A673 (cell line): ENCODE measurements at regions not wholly inside any gene's neighbourhood (a gene's known extent, or its start where the extent isn't known, plus 50 kb on each side); places are given as distances from the start of the nearest gene placed in this dataset.

ENCODE experiments used
- BruUV-seq: library from RNA; stranded (reverse); fragments of 400-500 nt; replicated peaks from 2 replicates; lab custom pipeline; 2021; lab: Mats Ljungman, UMichigan
- CTCF ChIA-PET: fragments of 300-600 bp; sonication (Branson Sonifier 250); formaldehyde crosslinking; loops from one replicate; lab custom pipeline; 2022; ENCODE audit warnings: antibody characterized with exemption; lab: Charles Lee
- POLR2A ChIA-PET: fragments of 300-600 bp; sonication (Branson Sonifier 250); formaldehyde crosslinking; loops from one replicate; lab custom pipeline; 2022; ENCODE audit warnings: antibody characterized with exemption; ENCODE audit not compliant: low non-redundant PET; lab: Charles Lee
- DNase-seq: peaks from one replicate; pipeline ENCODE4 v3.0.0-alpha.2; 2015; ENCODE audit warnings: low spot score
- H3K27ac ChIP-seq: fragments of 200-600 bp; sonication (generic); 2 replicates; pipeline ENCODE4 v1.5.1; 2016; ENCODE audit warnings: mixed run types, low read depth, mild to moderate bottlenecking, mixed read lengths, antibody characterized with exemption, low read length; ENCODE audit not compliant: poor library complexity, severe bottlenecking
- H3K27me3 ChIP-seq: fragments of 200-600 bp; sonication (generic); replicated peaks from 2 replicates; pipeline ENCODE4 v1.6.1; 2017; ENCODE audit warnings: mixed run types, low read depth, mild to moderate bottlenecking, mixed read lengths, antibody characterized with exemption, low read length; ENCODE audit not compliant: insufficient read depth, poor library complexity
- H3K36me3 ChIP-seq: fragments of 200-600 bp; sonication (generic); 2 replicates; pipeline ENCODE4 v1.6.1; 2016; ENCODE audit warnings: mixed run types, mild to moderate bottlenecking, mixed read lengths, antibody characterized with exemption, low read length; ENCODE audit not compliant: insufficient read depth, poor library complexity, severe bottlenecking
- H3K4me1 ChIP-seq: fragments of 200-600 bp; sonication (generic); 2 replicates; pipeline ENCODE4 v1.6.1; 2017; ENCODE audit warnings: mixed run types, mild to moderate bottlenecking, mixed read lengths, antibody characterized with exemption, low read length; ENCODE audit not compliant: insufficient read depth, poor library complexity, severe bottlenecking
- H3K4me3 ChIP-seq: fragments of 200-600 bp; sonication (generic); 2 replicates; pipeline ENCODE4 v1.5.1; 2016; ENCODE audit warnings: low read depth, mixed run types, mild to moderate bottlenecking, mixed read lengths, low read length; ENCODE audit not compliant: poor library complexity, severe bottlenecking
- H3K9me3 ChIP-seq: fragments of 200-600 bp; sonication (generic); 2 replicates; pipeline ENCODE4 v1.6.1; 2016; ENCODE audit warnings: mixed run types, low read depth, mild to moderate bottlenecking, mixed read lengths, antibody characterized with exemption, low read length; ENCODE audit not compliant: poor library complexity, severe bottlenecking
- EZH2 ChIP-seq: fragments of 200-600 bp; sonication (generic); IDR thresholded peaks from 2 replicates; pipeline ENCODE4 v1.6.1; 2017; ENCODE audit warnings: borderline replicate concordance, low read depth, mild to moderate bottlenecking, mixed read lengths, antibody characterized with exemption, low read length; ENCODE audit not compliant: poor library complexity, severe bottlenecking
- intact Hi-C: fragments of 100-400 bp; cut with micrococcal nuclease; formaldehyde crosslinking; loops from one replicate; pipeline ENCODE4 v1.10.0; 2022; ENCODE audit not compliant: unreplicated experiment
- TF ChIP-seq, protein P1 (sequence below): fragments of 300-800, 200-600 bp; sonication (generic); conservative IDR thresholded peaks from 2 replicates; pipeline ENCODE4 v1.5.1; 2017; ENCODE audit warnings: low read depth, mild to moderate bottlenecking, antibody characterized with exemption, low read length, moderate library complexity, mixed read lengths

DNA sequence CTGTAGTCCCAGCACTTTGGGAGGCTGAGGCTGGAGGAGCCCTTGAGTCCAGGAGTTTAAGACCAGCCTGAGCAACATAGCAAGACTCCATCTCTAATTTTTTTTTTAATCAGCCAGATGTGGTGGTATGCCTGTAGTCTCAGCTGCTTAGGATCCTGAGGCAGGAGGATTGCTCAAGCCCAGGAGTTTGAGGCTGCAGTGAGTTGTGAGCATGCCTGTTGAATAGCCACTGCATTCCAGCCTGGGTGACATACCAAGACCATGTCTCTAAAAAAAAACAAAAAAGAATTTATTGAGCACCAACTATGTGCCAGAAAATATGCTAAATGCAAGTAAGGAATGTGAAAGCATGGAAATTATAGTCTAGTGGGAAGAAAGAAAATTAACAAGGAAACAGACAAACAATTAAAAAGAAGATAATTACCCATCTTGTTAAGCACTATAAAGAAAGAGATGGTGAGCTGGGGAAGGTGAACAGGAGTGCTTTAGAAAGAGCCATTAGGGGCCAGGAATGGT, 104.0 kb upstream of the ZNF678 start:
- POLR2A ChIA-PET, result no interaction called here
- no peak for DNase-seq
- Histone ChIP-seq H3K4me3 (no peak overlapping the region), H3K27me3 (peaks cover 23% of the 10 kb centered on the region), H3K27ac (no peak overlapping the region), H3K4me1 (peaks cover 2% of the 10 kb centered on the region), H3K9me3 (no peaks in the 10 kb centered on the region), H3K36me3 (no peaks in the 10 kb centered on the region)
- no peak for TF ChIP-seq EZH2
- TF ChIP-seq, protein P1, sequence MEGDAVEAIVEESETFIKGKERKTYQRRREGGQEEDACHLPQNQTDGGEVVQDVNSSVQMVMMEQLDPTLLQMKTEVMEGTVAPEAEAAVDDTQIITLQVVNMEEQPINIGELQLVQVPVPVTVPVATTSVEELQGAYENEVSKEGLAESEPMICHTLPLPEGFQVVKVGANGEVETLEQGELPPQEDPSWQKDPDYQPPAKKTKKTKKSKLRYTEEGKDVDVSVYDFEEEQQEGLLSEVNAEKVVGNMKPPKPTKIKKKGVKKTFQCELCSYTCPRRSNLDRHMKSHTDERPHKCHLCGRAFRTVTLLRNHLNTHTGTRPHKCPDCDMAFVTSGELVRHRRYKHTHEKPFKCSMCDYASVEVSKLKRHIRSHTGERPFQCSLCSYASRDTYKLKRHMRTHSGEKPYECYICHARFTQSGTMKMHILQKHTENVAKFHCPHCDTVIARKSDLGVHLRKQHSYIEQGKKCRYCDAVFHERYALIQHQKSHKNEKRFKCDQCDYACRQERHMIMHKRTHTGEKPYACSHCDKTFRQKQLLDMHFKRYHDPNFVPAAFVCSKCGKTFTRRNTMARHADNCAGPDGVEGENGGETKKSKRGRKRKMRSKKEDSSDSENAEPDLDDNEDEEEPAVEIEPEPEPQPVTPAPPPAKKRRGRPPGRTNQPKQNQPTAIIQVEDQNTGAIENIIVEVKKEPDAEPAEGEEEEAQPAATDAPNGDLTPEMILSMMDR, result no peak
- intact Hi-C loops, result no loop called here
- CTCF ChIA-PET, result interaction anchor here (0.7 kb wide), 1 partner anchor 547 kb away, joined by 3 read pairs; no protein-coding TSS in a partner anchor
- no TSS peak for BruUV-seq

DNA sequence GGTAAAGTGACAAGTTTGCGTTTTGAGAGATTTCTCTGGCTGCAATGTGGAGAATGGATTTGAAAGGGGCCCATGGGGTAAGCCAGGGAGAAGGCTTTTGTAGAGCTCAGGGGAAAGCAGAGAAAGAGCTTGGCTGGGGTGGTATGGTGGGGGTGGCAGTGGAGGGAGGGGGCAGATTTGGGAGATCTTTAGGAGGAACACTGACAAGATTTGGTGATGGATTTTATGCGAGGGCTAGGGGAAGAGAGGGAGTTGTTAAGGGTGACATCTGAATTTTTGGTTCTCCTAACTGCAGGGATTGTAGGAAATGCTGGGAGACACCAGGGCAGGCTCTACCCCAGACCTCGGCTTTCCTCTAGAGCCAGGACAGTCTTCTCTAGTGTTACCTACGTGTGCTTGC, 108.7 kb upstream of the ZNF678 start:
- intact Hi-C loops, result no loop called here
- Histone ChIP-seq H3K4me3 (no peak overlapping the region), H3K27ac (no peak overlapping the region), H3K4me1 (peaks cover 10% of the 10 kb centered on the region), H3K27me3 (peaks cover 26% of the 10 kb centered on the region), H3K36me3 (no peaks in the 10 kb centered on the region), H3K9me3 (no peaks in the 10 kb centered on the region)
- ChIA-PET POLR2A (no interaction called here), CTCF (no interaction called here)
- no TSS peak for BruUV-seq
- no peak for DNase-seq
- TF ChIP-seq, protein P1, result no peak
- no peak for TF ChIP-seq EZH2

DNA sequence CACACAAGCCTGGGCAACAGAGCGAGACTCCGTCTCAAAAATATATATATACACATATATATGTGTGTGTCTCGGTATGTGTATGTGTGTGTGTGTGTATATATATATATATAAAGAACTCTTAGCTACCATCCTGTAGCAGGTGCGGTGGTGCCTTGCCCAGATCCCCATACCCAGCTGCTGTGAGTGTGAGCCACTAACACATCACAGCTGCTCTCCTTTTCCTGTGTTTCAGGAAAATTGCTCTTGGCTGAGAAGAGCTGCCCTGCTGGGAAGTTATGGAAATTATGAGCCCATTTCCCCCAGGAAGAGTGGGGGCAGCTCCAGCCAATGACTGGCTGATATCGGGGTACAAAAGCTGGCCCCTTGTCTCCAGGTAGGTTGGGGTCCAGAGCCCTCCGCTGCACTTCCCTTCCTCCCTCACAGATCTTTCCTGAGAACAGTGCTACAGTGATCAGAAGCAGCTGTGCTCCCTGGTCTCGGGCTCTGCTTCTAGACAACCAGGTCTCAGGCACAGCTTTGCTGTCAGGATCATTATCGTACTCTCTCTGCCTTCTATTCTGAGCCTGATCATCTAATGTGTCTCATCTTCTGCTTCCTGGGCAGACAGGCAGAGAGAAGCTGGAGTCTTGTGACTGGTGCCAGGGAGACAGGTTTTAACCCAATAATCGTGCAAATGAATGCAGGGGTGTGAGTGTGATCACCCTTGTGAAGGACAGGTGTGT, 109.6 kb upstream of the ZNF678 start:
- TF ChIP-seq, protein P1, result no peak
- no peak for TF ChIP-seq EZH2
- intact Hi-C loops, result no loop called here
- ChIA-PET POLR2A (no interaction called here), CTCF (no interaction called here)
- BruUV-seq, result no TSS peak
- no peak overlapping the region for H3K27ac ChIP-seq
- H3K27me3 ChIP-seq, result peaks cover 26% of the 10 kb centered on the region
- no peaks in the 10 kb centered on the region for H3K36me3 ChIP-seq
- H3K9me3 ChIP-seq, result no peaks in the 10 kb centered on the region
- no peak overlapping the region for H3K4me3 ChIP-seq
- peaks cover 10% of the 10 kb centered on the region for H3K4me1 ChIP-seq
- no peak for DNase-seq
